Left renal cortex interstitium (tissue), 4 donors: ENCODE measurements at regions not wholly inside any gene's neighbourhood (a gene's known extent, or its start where the extent isn't known, plus 50 kb on each side); places are given as distances from the start of the nearest gene placed in this dataset.

Source experiments
- DNase-seq, 4 donors: peaks; one replicate each; pipeline ENCODE4 v3.0.0-alpha.2; 2013; ENCODE audit warnings: low read depth in 4 of 4, low spot score in 2 of 4, missing footprints in 1 of 4

DNA sequence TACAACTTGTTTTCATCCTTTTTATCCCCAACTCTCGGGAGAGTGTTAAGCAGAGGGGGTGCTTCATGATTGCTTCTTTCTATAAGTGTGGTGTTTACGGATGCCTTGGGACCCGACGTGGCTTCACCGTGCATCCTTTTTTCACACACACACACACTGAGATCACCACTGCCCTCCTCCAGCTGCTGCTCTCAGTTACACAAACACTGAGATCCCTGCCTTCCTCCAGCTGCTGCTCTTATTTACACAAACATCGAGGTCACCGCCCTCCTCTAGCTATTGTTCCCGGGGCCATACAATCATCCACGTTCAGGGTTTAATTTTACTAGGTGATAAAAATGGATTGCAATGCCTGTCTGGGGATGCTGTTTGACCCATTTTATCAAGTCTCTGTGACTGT lies 155.4 kb upstream of the FAM9B start:
- no peak for DNase-seq

DNA sequence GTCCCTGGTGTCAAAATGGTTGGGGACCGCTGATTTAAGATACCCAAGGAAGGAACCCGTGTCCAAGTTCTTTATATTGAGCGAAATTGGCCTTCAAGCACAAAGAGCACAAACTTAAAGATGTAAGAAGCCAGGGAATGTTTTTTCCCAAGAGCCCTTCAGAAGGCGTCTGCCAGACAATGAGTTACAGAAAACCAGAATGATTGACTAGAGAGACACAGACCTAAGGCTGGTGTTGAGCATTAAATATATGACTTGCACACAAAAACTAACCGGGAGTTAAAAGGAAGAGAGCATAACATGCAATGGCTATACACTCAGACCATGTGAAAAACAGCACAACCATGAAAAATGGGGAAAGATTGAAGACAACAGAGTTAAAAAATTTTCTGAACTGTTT lies 157.5 kb upstream of the FAM9B start:
- DNase-seq: no peak

DNA sequence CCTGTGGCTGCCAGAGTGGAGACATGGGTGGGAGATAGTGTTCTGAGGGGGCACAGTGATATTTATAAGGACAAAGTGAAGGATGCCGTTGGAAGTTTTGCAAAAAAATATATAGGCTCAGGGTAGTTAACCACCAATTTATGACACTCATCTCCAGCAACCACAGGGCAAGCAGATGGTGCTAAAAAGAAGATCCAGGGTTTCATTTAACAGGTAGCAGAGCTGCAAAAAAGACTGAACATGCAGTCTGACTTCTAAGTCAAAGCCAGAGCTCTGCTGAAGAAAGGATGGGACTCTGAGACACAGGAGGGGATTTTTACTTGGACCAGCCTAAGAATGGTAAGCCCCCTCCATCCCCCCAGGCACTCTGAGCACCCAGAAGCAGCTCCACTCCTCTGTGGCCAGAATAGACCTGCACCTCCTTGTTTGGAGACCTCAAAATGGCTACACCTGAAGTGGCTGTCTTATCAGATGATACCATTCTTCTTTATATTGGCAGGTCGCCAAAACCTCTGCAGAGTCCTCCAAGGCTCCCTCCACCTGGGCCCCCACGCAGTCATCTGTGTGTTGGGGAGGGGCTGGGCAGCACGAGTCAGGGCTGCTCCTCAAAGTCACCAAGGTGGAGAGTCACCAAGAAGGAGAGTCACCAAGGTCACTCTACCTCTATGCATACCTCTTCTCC lies 161.4 kb upstream of the FAM9B start:
- no peak for DNase-seq

DNA sequence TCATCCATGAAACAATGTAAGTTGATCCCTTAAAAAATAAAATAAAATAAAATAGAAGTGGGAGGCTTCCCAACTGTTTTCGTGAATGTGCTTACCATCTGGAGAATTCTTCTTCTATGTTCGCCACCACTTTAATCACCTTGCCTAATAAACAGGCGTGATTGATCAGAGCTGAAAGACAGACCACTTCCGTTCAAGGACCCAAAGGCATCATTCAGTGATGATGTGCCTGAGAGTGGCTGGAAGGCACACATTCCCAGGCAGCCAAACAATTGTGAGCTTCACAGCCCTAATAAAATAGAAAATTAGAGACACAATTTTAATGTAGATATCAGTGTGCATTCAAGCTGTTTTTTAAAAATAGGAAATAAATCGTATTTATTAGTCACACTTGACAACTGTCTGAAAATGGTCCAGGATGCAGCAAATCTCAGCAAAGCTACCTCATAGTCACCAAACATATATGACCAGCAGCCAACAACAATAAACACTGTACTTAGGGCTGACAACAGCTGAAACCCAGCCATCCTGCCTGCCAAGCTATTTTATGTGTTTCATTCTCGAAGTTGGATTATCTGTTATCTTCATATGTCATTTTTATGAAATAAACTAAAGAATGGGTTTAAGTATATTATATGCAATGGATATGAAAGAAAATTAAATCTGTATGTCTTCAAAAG lies 163.2 kb upstream of the FAM9B start:
- DNase-seq: no peak

DNA sequence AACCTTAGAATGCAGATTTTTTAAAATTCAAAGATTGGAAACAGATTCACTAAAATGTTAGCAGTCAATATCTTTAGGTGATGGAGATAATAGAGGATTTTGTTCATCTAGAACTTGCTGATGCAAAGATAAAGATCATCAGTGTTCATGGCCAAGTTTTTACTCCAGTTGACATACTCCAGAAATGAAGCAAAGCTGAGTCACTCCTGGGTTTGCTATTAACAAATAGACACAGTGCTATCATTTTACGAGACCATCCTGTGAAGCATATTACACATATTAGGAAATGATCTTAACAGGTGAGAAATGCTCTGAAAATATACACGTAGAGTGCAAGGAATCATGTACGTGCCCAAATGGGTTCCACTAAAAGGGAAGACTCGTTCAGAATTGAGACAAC lies 170.6 kb upstream of the FAM9B start:
- DNase-seq: no peak

DNA sequence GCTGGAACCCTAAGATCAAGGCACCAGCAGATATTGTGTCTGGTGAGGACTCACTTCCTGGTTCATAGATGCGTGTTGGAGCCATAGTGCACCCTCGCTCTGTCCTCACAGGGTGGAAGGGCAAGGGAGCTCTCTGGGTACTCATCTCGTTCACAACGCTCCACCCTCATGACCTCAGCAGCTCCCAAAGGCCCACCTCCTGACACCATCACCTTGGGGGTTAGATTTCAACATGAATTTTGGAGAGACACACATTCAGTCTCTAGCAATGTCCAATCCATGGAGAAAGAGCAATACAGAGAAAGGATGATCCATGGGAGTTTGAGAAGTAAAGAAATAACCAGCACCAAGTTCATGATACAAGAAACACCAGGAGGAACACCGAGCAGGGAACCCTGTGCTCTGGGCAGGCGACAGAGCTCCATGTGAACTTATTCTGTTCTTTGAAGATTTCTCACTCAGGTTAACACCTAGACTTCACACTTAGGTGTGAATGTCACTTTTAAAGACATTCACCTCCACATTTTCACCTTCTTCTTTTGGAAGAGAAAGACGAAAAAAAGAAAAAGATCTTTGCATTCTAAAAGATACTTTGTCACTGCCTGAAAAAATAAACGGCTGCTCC lies 171.8 kb upstream of the FAM9B start:
- no peak for DNase-seq

DNA sequence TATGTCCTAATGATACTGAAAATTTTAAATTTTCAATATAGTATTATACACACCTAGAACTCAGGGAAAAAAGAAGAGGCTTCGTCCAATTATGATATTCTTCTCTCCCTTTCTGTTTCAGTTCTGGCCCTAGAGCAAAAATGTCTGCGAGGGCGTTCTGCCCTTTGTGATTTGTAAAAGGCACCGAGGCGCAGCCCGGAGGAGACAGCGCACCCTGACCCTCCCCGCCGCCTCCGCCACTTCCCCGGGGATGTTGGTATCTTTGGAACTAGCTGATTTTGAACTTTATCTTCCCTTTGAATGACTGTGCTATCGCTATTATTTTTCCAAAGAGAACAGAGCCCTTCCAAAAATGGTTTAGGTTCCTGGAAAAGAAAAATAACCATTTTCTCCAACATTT lies 173.2 kb upstream of the FAM9B start:
- DNase-seq: no peak

DNA sequence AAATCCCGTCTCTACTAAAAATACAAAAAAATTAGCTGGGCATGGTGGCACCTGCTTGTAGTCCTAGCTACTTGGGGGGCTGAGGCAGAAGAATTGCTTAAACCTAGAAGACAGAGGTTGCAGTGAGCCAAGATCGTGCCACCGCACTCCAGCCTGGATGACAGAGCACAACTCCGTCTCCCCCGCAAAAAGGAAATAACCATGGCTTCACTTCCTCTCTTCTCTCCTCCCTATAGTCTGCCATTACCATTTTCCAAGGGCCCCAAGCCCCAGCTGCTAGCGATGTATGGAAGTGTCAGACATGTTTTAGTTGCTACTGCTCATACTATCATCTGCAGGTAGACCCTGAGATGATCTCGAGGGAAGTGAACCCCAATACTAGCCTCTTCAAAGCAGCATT lies 177.3 kb upstream of the FAM9B start:
- DNase-seq: no peak

DNA sequence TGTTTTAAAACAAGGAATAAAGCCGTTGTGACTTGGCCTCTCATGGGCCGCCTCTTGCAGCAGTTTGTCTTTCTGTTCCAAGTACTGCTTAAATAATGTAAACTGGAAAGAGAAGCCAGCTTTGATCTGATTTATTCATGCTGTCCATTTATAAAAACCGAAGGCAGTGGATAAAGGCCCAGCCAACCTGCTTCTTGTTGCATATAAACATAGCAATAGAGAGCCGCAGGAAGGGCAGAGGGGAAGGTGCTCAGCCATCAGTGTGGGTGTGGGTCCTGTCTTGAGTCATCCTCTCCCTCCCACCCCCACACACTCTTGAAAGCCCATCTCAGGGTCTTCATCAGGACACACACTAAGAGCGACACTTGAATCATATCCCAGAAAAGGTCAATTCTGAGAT lies 187.9 kb upstream of the FAM9B start:
- peak in 1 of 4 donors; percentile 11 for DNase-seq

DNA sequence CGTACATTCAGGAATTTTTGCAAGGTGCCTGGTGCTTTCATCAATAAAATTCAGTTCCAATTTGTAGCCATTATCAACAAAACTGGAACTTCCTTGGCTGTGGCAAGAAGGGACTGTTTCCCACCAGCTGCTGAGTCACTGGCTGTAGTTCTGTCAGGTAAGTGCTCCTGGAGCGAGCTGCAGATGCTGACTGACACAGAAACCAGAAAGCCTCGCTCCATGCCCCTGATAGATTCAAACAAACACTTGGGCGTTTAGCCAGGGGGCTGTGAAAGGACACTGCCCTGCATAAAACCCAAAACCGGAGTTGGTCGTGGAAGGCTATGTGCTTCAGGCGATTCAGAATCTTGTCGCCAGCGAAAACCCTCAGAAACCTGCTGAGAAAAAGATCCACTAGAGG lies 188.4 kb upstream of the FAM9B start:
- DNase-seq: no peak

DNA sequence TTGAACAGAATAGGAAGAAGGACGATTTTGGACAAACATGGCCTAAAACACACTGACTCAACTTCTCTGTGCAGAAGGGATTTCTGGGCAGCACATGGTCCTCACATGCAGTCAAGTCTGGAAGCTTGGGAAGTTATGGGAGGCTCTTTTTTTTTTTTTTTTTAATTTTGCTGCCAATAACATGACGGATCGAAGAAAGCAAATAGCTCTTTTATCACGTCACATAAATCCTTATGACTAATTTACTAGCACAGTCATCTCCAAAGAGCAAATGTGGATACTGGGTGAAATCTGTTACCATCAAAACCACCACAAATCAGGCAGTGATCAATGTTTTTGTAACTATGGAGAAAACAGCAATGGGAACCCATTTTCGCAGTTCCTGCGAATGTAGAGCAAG lies 193.3 kb upstream of the FAM9B start:
- DNase-seq: no peak

DNA sequence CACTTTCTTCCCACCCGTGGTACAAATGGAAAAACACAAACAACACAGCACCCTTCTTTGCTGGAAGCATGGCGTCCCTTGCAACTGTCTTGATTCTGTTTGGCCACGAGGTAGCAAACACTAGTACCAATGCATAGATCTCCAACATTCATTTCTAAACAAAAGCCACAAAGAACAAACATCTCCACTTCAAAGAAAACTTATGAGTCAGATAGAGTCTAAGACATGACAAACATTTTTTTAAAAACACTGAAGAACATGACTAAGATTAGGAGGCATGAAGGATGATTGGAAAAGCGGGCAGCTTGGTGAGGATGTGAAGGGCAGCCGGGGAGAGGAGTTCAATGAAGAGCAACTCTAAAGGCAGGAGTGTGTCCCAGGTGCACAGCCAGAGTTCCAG lies 197.6 kb upstream of the FAM9B start:
- DNase-seq: no peak

DNA sequence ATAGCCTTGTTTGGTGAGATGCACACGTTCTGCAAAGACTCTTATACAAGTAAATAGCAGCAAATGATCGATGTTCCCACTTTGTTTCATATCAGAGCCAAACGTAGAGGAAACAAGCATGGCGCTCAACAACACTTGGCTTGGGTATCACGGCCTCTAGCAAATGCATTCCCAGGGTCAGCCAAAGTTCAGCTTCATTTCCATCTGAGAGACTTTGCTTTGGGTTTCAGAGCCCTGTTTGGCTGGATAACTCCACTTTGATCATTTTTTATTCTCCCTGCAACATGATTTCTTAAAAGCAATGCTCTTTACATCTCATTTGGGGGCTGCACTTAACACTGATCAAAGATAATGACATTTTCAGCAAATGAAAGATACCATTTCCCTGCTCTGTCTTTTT lies 199.2 kb upstream of the FAM9B start:
- DNase-seq: no peak

DNA sequence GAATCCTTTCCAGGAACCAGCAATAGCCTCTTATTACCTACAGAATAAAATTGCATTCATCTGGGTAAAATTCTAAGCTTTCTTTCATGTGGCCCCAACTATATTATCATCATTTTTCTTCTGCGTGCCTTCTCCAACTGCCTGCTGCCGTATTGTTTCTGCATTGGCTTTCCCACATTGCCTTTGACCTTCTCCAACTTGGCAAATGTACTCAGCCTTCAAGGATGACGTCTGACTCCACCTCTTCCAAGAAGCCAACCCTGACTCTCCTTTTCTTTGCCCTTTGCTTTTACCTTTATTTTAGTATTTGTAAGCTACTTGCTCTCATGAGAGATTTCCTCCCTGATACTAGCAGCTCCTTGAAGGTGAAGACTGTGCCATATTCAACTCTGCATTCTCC lies 200.4 kb upstream of the FAM9B start:
- no peak for DNase-seq

DNA sequence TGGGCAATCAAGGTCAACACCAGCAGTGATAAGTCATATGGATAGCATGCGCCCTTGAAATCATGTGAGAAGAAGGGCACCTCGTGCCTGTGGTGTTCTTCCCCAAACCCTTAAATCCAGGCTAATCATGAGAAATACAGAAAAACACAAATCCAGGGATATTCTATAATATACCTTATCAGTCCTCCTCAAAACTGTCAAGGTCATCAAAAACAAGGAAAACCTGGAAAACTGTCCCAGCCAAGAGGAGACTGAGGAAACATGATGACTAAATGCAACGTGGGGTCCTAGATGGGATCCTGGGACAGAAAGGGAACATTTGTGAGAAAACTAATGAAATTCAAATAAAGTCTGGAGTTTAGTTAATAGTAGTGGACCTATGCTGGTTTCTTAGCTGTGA lies 201.8 kb upstream of the FAM9B start:
- no peak for DNase-seq

DNA sequence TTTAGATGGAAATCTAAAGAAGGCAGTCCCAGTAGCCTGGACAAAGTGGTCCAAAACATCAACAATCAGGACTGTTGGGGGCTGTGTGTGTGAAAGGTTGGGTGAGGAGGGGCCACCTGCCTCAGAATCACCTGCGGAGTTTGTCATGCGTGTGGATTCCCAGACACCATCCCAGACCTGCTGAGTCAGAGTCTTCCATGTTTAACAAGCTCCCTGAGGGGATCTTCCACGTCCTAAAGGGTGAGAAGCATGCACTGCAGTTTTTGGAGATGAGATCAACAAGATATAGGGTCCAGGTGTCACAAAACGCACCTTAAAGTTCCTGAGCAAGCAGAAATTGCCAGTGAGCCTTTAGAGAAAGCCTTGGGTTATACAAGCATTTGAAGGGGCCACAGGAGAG lies 207.0 kb upstream of the FAM9B start:
- DNase-seq: no peak

DNA sequence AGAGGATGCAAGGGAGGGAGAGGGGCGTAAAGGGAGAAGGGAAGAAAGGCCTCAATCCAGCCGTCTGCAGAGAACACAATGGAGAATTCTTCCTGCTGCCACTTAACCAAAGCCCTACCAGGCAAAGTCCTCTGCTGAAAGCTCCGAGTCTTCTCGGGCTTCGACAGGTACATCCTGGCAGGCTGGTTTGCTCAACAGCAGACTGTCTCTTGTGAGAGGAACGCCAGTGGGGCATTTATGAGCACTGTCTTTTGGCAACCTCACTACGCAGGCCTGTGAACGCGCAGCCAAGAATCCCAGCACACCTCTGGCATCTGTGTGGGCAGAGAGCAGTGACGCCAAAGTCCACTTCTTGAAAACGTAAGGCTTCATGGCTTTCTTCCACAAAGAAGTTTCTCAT lies 207.5 kb upstream of the FAM9B start:
- no peak for DNase-seq

DNA sequence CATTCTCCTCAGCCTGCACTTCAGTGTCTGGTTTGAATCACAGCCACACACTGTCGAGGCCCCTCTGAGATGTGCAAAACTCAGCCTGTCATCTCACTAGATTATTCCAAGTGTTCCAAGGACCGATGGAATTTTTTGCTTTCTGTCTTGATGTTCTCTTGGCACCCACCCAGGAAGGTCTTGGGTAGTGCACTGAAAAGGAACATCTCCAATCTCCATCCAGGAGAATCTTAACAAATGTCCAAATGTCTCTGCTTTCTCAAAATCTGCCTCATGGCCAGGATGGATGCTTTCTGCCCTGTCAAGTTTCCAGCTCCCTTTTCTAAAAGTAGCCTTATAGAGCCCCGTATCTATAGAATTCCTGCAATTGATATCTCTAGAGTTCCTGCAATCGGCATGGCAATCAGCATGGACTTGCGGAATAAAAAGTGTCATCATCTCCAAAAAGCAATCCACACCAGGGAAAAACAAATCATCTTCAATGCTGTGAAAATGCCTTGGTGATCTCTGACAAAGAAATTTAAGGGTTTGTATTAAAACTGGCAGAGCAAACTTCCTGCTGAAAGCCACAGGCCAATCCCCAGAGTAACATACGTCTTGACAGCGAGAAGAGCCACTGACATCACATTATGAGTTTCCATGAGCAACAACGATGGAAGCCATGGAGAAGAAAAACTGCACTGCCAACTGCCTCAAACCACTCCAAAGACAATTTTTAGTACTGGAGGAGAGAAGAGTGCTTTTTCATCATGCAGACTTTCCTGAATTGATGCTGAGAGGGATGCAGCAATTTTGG lies 215.3 kb upstream of the FAM9B start:
- DNase-seq: no peak

DNA sequence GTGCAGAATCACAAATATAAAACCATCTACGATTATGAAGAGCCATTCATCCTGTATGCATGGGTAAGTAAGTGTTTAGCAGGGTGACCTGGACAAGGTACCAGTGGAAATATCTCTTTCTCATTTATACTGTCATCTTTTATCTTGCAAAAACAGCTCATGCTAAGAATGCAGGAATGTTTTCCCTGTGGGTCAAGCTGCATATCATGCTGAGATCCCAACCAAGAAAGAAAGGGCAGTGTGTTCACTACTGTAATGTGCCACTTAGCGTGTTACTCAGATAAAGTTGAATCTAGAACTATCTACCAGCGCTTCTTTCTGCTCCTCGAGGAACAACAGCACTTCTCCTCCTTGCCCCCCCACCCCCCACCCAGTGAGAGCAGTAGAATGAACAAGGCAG lies 212.7 kb upstream of the TBL1X start:
- DNase-seq: no peak

DNA sequence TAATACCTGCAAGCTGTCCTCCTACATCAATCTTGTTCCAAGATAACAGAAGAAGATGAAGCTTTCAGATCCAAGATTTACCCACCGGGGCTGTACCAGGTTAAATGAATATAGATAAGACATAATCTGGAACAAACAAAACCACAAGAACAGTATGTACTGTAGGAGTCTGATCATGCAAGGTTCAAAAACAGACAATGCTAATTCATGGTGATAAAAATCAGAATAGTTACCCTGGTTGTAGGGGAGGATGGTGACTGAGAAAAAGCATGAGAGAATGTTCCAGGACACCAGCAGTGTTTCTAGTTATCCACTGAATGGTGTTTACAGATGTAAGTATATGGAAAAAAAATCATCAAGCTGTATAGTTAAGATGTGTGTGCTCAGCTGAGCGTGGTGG lies 211.6 kb upstream of the TBL1X start:
- DNase-seq: no peak

DNA sequence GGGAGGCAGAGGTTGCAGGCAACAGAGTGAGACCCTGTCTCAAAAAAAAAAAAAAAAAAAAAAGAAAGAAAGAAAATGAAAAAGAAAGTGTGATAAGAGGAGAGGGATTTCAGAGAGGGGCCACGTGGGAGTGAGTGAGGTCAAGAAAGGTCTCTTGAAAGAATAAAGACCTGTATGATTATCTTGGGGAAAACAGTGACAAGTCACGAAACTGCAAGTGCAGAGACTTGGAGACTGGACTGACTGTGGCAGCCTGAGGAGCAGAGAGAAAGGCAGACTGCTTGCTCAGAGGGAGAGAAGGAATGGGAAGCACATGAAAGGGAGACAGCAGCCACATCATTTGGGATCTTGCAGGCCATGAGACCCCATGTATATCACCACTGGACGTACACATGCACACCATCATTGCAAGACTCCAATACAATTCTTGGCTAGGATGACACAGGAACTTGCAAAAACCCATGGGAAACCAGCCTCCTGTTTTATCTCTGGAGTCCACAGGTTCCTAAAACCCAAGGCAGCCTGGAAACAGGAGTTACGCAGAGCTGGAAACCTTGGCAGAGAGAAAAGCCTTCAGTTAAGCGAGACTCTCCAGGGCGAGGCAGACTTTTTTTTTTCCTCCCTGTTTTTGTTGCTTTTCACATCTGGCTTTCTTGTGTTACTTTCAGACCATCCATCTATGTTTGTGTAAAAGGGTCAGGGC lies 207.0 kb upstream of the TBL1X start:
- no peak for DNase-seq
